ENCODE measurements at regions not wholly inside any gene's neighbourhood (a gene's known extent, or its start where the extent isn't known, plus 50 kb on each side); places are given as distances from the start of the nearest gene placed in this dataset.
A peak's percentile ranks its signal among the peaks of the same experiment; 100 is the strongest.

- no peak for DNase-seq
- no peak for ATAC-seq
Measured at GRCh38 chr10:60666221-60666620, 112.1 kb upstream of the CDK1 start.

GRCh38 chr10:60664859-60665258, 113.4 kb upstream of the CDK1 start:
- DNase-seq (no peak), ATAC-seq (no peak)

GRCh38 chr10:60663850-60664249, 114.4 kb upstream of the CDK1 start:
- ATAC-seq (no peak), DNase-seq (no peak)

GRCh38 chr10:60662917-60663614, 115.2 kb upstream of the CDK1 start:
- no peak for DNase-seq
- no peak for ATAC-seq

GRCh38 chr10:60661637-60662036, 116.6 kb upstream of the CDK1 start:
- ATAC-seq (no peak), DNase-seq (no peak)

- ATAC-seq (no peak), DNase-seq (no peak)
Measured at GRCh38 chr10:60660625-60661024, 117.7 kb upstream of the CDK1 start.

GRCh38 chr10:60654813-60655464, 123.3 kb upstream of the CDK1 start:
- ATAC-seq: no peak
- no peak for DNase-seq

GRCh38 chr10:60652628-60653027, 125.7 kb upstream of the CDK1 start:
- DNase-seq: no peak
- ATAC-seq: no peak

GRCh38 chr10:60650378-60650800, 127.9 kb upstream of the CDK1 start:
- ATAC-seq: no peak
- no peak for DNase-seq

GRCh38 chr10:60649485-60650377, 128.5 kb upstream of the CDK1 start:
- no peak for ATAC-seq
- no peak for DNase-seq

GRCh38 chr10:60648761-60649160, 129.5 kb upstream of the CDK1 start:
- DNase-seq (no peak), ATAC-seq (no peak)

- ATAC-seq (no peak), DNase-seq (peak; percentile 22)
Measured at GRCh38 chr10:60646966-60647796, 131.1 kb upstream of the CDK1 start.

- DNase-seq: no peak
- ATAC-seq: no peak
Measured at GRCh38 chr10:60645980-60646379, 132.3 kb upstream of the CDK1 start.

GRCh38 chr10:60644436-60645130, 133.7 kb upstream of the CDK1 start:
- ATAC-seq (no peak), DNase-seq (no peak)

GRCh38 chr10:60643874-60644273, 134.4 kb upstream of the CDK1 start:
- ATAC-seq: no peak

GRCh38 chr10:60629332-60629731, 148.9 kb upstream of the CDK1 start:
- DNase-seq (no peak), ATAC-seq (no peak)

More at GRCh38 chr10:60643874-60644273, 134.4 kb upstream of the CDK1 start:
- no peak for DNase-seq

GRCh38 chr10:60627778-60628748, 150.2 kb upstream of the CDK1 start:
- no peak for ATAC-seq
- no peak for DNase-seq

GRCh38 chr10:60626037-60626436, 152.2 kb upstream of the CDK1 start:
- ATAC-seq: no peak
- no peak for DNase-seq

- DNase-seq (no peak), ATAC-seq (no peak)
Measured at GRCh38 chr10:60623627-60624026, 154.7 kb upstream of the CDK1 start.

GRCh38 chr10:60621018-60621417, 157.3 kb upstream of the CDK1 start:
- DNase-seq (no peak), ATAC-seq (no peak)

Data from stimulated activated naive CD8-positive, alpha-beta T cell treated with anti-CD3 and anti-CD28 coated beads, Interleukin-15, Interleukin-2, amounts not matched to agents 100 U/mL and 50 U/mL, for 24 hours (primary cell).